ENCODE measurements at regions not wholly inside any gene's neighbourhood (a gene's known extent, or its start where the extent isn't known, plus 50 kb on each side); places are given as distances from the start of the nearest gene placed in this dataset.
A peak's percentile ranks its signal among the peaks of the same experiment; 100 is the strongest.
"Not testable (repeated sequence)": the region's sequence is repeated elsewhere in the genome, so short reads cannot be mapped to it uniquely, and the experiment has no call there.

DNA sequence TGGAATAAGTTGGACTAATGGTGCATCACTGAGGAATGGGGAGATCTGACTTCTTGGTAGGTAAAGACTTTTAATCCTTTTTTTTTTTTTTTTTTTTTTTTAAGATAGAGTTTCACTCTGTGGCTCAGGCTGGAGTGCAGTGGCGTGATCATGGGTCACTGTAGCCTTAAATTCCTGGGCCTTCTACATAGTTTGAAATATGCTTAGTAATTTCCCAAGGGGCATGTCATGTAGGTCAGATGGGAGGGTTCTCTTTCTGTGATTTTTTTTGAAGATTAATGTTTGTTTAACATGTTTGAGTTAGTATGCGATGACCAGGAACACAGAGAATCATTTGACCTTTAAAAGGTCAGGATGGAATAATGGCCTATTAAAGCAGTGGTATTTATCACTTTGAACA is 129.1 kb downstream of the S1PR1 start:
- FAIRE-seq (peak; percentile 55), DNase-seq (ENCODE audit: insufficient read length, low spot score) (no peak)

DNA sequence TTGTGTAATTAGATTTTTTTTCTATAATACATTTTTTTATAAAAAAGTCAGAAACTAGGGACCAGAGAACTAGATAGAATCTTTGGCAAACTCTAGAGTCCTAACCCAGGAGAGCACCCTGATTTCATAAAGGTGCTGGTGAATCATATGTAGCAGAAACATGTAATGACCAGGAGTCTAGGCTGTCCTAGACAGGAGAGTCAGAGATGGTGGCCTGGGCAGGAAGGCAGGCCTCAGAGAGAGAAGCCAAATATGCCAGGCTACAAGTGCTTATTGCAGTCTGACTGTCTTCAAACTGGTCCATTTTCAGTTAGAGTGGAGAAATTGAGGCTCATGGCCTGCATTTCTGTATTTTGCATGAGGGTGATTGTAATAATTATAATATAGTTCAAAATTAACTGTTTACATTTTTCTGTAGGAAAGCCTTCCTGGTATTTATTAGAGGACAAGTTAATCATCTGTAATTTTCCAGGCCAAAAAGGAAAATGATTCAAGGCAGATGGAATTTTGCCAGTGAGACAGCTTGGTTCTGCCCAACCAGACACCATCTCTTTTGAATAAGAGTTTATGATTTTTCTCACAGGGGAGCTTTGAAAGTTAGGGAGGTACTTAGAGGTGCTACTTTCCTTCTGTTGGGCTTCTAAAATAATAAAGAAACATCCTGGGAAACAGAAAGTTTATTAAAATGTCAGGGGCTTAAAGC is 129.8 kb downstream of the S1PR1 start:
- FAIRE-seq = peak; percentile 68
- no peak for DNase-seq (ENCODE audit: insufficient read length, low spot score)

DNA sequence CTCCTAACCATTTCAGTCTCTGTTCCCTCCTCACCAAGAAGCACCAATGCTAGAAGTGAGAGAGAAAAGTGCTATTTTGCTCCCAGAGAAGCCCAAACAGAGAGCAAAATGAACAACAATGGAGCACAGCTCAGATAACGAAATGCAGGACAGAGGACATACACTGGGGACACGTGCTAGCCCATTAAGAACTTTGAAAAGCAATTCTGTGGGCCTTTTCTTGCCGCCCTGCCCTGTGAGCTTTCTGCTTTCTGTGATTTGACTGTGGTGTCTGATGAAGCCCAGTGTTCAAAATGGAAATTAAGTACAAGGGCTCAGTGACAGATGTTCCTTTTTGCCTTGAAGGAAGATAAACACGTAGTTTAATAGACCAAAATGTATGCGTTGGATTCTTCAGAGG is 130.8 kb downstream of the S1PR1 start:
- FAIRE-seq (peak; percentile 23), DNase-seq (ENCODE audit: insufficient read length, low spot score) (no peak)

DNA sequence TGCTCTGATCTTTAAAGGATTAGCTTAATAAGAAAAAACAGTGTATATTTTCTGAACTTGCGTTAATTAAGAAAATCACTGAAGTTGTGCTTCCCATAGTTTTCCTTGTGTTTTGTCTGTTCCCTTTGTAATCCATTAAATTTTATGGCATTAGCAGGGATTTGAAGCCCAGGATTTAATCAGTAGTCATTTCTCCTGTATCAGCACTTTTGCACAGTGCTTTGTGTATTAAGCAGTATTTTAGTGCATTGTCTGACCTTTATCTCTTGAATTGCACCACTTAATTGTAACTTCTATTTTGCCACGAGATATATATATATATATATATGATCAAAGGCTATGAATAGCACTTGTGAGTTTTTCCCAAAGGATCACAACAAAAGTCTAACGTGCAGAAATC is 133.7 kb downstream of the S1PR1 start:
- FAIRE-seq = no peak
- no peak for DNase-seq (ENCODE audit: insufficient read length, low spot score)

DNA sequence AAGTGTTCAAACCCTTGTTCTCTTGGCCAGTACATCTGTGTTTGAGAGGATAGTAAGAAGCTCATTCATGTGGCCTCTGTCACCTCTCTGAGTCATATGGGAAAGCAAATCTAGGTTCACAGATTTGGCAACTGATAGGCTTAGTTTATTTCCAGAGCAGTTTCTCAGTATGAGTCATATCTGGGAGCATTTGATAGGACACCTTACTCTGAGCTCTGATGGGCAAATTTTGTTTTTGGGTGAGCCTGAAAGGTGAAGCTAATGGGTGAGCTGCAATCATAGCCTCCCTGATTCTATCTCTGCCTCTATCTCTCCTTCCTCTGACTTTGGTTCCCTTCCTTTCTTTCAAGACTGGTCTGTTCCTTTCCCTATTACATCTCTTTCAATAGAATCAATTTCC is 134.4 kb downstream of the S1PR1 start:
- peak; percentile 97 for FAIRE-seq
- DNase-seq (ENCODE audit: insufficient read length, low spot score) = peak; percentile 47

DNA sequence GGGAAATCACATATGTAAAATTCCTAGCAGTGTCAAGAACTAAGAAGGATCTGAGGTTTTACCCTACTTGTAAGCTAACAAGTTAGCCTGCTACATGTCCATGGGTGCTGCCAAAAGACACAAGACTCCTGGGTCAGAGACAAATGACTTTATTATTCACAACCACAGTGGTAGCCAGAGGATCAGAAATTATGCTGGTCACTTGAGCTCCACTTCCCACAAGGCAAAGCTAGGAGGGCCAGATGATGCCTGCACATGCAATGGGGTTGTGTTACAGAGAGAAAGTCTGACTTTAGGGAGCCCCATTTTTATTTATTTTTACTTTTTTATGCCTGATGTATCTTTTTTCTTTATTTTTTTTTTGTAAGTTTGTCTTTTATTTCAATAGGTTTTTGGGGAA is 136.8 kb downstream of the S1PR1 start:
- DNase-seq (ENCODE audit: insufficient read length, low spot score) (no peak), FAIRE-seq (no peak)

DNA sequence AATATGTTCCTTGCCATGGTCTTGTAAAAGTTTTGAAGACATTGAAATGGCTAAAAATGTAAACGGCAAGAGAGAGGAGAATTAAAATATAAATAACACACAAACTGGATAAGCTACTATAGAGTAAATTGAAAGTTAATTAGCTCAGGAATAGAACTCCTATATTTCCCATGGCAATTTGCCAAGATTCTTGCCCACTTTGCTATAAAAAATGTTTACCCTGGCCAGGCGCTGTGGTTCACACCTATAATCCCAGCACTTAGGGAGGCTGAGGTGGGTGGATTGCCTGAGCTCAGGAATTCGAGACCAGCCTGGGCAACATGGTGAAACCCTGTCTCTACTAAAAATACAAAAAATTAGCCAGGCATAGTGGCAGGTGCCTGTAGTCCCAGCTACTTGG is 138.6 kb downstream of the S1PR1 start:
- peak; percentile 39 for FAIRE-seq
- DNase-seq (ENCODE audit: insufficient read length, low spot score) = not testable (repeated sequence)

DNA sequence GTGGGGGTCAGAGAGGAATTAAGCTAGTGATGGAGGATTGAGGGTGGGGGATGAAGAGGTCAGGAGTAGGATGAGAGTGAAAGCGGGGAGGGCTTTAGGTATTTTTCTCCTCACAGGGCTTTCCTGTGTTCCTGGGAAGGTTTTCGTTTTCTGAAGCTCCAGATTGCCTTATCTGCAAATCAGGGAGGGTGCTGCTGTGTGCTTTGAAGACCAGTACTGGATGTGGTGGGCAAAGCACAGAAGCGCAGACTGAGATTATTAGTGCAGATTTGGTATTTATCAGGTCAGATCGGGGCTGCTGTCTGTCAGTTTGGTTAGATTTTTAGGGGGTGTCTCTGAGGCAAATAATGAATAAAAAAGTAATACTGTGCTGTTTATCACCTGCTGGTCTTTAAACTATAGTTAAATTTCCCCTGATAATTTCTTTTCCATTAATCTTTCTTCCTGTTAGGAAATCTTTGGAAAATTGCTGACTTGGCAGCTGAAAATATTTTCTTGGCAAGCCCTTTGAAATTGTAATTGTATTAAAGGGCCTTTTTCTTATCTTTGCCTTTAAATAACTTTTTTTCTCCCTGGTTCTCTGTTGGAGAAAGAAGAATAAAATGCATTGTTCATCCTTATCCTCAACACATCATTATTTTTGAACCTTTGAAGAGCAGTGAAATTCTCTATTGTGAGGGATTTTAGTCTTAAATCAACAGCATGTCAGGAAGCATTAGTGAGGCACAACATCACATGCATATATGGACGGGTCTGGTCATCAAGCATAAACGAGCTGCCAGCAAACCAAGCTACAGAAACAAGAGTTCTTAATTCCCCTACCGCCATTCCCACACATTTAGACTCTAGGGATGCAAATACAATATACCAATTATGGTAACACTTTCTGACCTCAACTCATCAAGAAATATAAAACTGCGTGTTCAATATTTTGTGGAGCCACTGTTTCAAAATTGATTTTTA is 139.6 kb downstream of the S1PR1 start:
- FAIRE-seq (peak; percentile 64), DNase-seq (ENCODE audit: insufficient read length, low spot score) (no peak)

DNA sequence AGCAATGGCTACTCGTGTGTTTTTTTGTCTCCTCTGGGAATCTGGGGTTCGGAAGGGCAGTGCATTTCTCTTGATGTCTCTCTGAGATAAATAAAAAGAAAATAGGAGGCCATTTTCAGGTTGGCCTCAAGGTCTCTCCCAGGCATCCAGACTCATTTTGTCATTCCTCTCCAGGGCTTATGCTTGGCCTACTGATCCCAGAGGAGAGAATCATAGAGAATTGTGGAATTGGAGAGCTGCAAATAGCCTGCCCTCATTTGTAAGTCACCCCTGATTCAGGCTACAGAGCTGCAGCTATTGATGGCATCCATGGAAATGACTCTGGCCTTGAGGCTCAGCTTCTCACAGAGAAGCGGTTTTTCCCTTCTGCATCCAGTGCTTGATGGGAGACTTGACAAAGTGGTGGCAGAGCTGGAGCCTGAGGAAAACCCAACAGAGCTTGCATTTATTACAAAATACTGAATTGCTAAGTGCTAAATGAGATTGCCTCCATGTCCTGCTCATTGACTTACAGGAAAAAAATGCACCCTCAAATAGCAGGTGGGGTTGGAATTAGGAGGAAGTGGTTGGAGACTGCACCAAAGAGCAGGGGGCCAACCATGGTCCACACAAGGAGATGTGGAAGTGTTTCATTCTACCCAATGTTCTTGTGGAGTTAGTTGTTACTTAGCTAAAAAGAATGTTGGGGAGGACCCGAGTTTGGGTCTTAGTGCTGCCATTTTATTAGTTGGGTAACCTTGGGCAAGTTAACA is 140.4 kb downstream of the S1PR1 start:
- no peak for FAIRE-seq
- no peak for DNase-seq (ENCODE audit: insufficient read length, low spot score)

DNA sequence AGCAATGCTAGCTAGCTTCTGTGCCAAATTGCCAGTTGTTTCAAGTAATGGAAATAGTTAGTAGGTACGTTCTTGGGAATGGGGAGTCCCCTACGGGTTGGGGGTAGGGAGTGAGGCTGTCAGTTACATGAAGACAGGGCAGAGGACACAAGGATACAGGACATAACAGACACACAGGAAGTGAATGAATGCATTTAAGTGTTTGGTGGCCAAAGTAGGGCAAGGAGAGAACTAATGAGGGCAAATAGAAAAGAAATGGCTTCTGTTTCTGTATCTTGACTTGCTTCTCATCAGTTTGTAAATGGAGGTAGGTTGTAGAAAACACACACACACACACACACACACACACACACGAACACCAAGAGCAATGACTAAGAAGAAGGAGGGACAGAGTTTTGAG is 142.2 kb downstream of the S1PR1 start:
- FAIRE-seq (peak; percentile 94), DNase-seq (ENCODE audit: insufficient read length, low spot score) (no peak)

DNA sequence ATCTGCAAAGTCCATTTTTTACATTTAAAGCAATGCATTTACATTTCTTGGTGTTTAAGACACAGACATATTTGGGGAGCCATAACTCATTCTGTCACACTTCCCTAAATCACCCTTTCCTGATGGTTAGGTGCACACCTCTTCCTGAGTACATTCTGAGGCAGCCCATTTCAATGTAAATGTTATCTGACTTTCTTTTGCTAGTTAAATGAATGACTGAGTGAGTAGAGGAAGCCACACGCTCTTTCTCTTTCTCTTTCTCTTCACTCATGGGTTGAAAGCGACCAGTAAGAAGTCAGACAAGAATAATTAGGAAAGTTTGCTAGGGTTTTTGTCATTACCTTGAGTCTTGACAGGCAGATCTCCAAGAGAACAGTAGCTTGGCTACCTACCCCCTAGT is 143.1 kb downstream of the S1PR1 start:
- FAIRE-seq (no peak), DNase-seq (ENCODE audit: insufficient read length, low spot score) (peak; percentile 22)

DNA sequence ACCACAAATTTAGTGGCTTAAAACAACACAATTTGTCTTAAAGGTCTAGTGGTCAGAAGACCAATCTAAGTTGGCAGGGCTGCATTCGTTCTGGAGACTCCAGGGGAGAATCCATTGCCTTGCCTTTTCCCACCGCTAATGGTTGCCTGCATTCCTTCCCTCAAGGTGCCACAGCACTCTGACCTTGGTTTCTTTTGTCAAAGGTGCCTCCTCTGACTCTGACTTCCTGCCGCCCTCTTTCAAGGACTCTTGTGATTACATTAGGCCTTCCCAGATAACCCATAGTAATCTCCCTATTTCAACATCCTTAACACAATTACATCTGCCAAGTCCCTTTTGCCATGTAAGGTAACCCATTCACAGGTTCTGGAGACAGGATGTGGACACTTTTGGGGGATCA is 145.3 kb downstream of the S1PR1 start:
- no peak for FAIRE-seq

DNA sequence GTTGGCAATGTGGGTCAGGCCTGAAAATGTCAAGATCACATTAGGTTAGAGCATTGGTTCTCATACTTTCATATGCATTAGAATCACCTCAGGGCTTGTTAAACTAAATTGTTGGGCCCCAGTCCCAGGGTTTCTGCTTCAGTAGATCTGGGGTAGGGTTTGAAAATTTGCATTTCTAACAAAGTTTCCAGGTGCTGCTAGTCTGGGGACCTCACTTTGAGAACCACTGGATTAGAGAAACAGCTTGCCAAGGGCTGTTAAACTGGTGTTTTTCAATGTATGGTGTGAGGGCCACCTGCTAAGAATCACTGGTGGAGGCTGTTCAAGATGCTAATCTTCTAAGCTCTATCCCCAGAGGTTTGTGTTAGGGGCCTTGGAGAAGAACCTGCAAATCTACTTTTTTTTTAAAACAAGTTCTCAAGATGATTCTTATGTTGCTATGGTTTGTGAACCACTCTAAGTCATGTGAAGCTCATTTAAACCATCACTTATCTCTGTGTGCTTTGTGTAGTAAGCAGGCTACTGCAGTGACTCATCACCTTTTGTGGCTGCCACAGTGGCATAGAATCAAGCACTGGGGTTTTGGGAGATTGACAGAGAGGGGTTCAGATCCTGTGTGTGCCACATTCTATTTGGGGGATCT is 152.2 kb downstream of the S1PR1 start:
- no peak for DNase-seq (ENCODE audit: insufficient read length, low spot score)
- peak; percentile 94 for FAIRE-seq

More for the DNA sequence above, 145.3 kb downstream of the S1PR1 start:
- DNase-seq (ENCODE audit: insufficient read length, low spot score) = no peak

DNA sequence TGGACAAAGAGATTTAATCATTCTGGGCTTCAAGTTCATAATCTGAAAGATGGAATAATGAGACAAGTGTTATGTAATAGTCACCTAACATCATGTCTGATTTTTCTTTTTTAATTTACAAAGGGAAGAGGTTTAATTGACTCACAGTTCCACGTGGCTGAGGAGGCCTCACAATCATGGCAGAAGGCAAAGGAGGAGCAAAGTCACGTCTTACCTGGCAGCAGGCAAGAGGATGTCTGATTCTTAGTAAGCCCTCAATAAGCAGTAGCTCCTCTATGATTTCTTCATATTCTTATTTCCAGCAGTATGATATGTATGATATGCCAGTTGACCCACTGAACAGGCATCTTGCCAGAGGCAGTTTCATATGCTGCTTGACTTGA is 152.7 kb downstream of the S1PR1 start:
- DNase-seq (ENCODE audit: insufficient read length, low spot score) (no peak), FAIRE-seq (peak; percentile 18)

DNA sequence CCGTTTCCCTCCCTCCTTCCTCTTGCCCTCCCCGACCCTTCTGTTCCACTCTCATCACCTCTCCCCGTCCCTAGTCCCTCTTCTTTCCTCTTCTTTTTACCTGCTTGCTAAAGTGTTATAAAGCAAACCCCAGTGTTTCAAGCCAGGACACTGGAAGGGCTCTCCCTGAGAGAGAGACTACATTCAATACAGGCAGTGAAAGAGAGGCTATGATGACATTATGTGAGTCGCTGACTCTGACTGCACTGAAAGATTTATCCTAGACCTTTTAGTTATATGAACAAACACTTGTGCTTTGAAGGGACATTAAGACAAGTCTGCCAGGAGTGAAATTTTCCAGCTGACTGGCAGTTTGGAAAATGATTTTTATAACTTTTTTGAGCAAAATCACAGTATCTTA is 155.7 kb downstream of the S1PR1 start:
- FAIRE-seq = no peak

DNA sequence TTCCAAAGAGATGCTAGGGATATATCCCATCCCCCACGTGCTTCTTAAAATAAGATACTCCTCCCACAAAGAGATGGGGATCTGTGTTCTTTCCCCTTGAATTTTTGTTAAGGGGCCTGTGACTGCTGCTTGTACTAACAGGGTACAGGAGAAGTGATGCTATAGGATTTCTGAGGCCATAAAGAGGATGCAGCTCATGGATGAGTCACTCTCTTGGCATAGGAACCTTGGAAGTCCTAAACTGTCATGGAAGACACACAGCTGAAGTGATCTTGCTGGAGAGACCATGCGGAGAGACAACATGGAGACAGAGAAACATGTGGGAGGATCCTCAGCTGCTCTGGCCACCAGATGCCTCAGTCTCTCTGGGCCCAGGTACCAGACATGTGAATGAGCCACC is 157.2 kb downstream of the S1PR1 start:
- no peak for FAIRE-seq

More for the DNA sequence above, 155.7 kb downstream of the S1PR1 start:
- DNase-seq (ENCODE audit: insufficient read length, low spot score) = no peak

DNA sequence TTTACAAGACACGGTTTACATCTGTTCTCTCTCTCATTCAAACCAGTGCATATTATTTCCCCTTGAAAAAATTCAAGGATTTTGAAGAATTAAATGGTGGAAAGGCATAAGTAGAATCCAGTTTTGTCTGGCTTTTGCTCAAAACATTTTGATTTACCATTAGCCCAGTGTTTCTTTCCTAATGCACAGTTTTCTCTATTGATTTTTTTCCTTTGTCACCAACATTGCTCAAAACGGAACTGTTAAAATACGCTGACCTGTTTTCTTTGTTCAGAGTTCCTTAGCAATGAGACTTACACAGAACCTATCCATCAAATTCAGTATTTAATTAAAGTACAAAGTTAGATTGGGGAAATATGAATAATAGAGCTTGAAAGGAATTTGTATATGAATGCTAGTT is 162.4 kb downstream of the S1PR1 start:
- FAIRE-seq = peak; percentile 66
- DNase-seq (ENCODE audit: insufficient read length, low spot score) = no peak

More for the DNA sequence above, 157.2 kb downstream of the S1PR1 start:
- no peak for DNase-seq (ENCODE audit: insufficient read length, low spot score)

DNA sequence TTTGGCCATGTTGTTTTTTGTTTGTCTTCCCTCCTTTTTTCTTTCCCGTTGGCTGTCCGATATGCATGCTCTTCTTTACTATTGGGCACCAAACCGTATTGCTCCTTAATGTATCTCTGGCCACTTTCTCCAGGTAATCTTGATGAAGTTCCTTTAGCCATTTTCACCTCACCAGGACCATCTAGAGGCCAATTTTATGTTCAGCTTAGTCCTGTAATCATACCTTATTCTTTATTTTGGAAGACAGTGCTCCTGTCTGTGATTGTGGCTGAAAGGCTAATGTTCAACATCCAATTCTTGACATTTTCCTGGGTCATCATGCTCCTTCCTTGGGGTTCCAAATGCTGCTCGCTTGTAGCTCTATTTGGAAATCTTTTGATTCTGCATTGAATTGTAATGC is 169.5 kb downstream of the S1PR1 start:
- DNase-seq (ENCODE audit: insufficient read length, low spot score) (no peak), FAIRE-seq (no peak)

DNA sequence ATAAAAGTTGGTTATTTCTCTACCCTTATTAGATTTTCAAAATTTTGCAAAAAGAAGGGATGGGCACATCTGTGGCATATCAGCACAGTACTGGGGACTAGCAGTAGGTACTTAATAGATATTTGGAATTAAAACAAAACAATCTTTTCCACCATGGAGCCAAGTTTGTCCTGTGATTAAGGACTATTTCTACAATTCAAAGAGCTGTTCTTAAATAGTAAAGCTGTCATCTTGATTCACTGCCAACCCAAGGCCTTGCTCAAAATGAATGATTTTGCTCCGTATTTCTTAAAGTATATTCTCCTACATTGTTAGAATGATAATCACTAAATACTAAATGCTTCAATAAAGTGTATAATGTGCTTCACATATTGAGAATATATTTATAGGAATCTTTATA is 169.9 kb downstream of the S1PR1 start:
- DNase-seq (ENCODE audit: insufficient read length, low spot score) = no peak
- FAIRE-seq = no peak

DNA sequence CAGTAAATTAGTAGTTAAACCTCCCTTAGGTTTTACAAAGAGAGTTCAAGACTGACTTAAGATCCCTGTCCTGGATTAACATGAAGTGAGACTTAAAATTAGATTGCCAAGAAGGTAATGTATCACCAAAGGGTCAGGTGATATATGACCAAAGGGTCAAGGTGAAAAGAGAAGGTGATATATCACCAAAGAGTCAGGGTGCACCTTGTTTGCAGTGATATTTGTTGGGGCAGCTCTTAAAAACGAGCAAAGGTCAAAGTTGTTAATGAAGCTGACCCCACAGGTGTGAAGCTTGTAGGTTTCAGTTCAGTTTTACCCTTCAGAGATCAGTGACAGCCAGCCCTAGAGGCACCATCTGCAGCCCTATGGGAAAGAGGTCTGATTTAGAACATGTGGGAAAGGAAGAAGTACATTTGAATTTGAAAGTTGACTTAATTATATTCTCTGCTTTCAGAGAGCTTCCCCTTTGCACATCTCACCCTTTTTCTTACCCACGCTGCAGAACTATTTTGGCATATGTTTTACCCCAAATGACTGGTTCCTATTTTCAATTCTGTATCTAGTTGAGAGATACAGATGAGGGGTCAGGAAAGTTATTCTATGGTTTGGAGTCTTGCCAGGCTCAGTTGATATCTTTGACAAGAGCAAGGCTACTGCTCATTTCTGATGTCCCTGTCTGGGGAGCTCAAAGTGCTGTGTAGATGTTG is 170.8 kb downstream of the S1PR1 start:
- peak; percentile 100 for FAIRE-seq

More for the DNA sequence above, 170.8 kb downstream of the S1PR1 start:
- no peak for DNase-seq (ENCODE audit: insufficient read length, low spot score)

All from GM19239 (cell line).